ENCODE measurements at regions not wholly inside any gene's neighbourhood (a gene's known extent, or its start where the extent isn't known, plus 50 kb on each side); places are given as distances from the start of the nearest gene placed in this dataset.

DNA sequence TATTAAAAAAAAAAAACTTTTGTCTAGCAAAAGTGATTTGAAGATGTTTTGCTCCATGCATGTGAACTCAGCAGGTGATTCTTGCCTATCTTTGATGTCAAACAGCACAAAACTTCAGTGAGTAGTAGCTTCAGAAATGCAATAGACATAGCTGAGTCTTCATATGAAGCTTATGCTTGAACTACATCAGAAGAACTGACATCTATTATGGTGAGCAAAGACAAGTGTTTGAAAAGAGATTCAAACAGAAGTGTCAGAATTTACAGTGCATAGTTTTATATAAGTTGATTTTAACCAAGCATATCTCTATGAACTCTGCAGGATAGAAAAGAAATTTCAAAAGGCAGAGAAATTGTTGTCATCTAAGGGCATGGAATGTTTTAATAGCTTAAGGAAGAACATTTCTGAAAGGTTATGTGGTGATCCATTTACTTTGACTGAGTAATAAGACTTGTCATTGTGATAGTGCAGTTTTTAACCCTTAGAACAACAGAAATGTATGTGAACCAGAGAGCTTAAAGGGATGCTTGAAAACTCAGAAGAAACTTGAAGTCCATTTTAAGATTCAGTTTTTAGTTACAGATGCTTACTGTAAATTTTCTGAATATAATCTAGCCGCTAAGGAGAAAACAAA is 351.4 kb downstream of the MDFIC start:
- POLR2A ChIA-PET: no interaction called here
- Histone ChIP-seq H3K79me2 (ENCODE audit: control insufficient read depth, insufficient read depth, low read length) (no peaks in the 10 kb centered on the region), H4K20me1 (ENCODE audit: control insufficient read depth, insufficient read depth, low read length, poor library complexity, severe bottlenecking) (no peaks in the 10 kb centered on the region), H3K4me2 (replicated peaks; ENCODE audit: low read depth, low read length, poor library complexity, severe bottlenecking) (no peak overlapping the region), H3K9me3 (ENCODE audit: control extremely low read depth in 1 of 3, control insufficient read depth in 2 of 3, insufficient read depth in 1 of 3, low read length in 2 of 3) (no peaks in the 10 kb centered on the region), H2AFZ (ENCODE audit: insufficient read depth, low read depth, low read length, poor library complexity, severe bottlenecking) (no peak overlapping the region), H3K9ac (ENCODE audit: low read length) (no peak overlapping the region), H3K4me3 (ENCODE audit: control extremely low read depth in 1 of 5, extremely low read depth in 1 of 5, insufficient read depth in 1 of 5, low read depth in 2 of 5, low read length in 4 of 5) (no peak overlapping the region), H3K27me3 (replicated peaks in 1 of 4; ENCODE audit: control extremely low read depth in 1 of 4, control insufficient read depth in 3 of 4, insufficient read depth in 4 of 4, low read length in 3 of 4) (no peaks in the 10 kb centered on the region), H3K36me3 (replicated peaks in 1 of 2; ENCODE audit: control extremely low read depth in 1 of 2, control insufficient read depth in 1 of 2, extremely low read depth in 1 of 2, insufficient read depth in 2 of 2, low read length in 1 of 2) (no peaks in the 10 kb centered on the region), H3K27ac (ENCODE audit: low read length in 2 of 2) (no peak overlapping the region), H3K4me1 (ENCODE audit: control insufficient read depth in 2 of 2, insufficient read depth in 2 of 2, low read length in 2 of 2) (no peaks in the 10 kb centered on the region)
- no CpG with 5 or more reads among the region's 1 CpG for WGBS (ENCODE audit: insufficient coverage)
- CTCF ChIA-PET: no interaction called here
- ATAC-seq (ENCODE audit: low read depth) (no peak), DNase-seq (no peak)
- peaks cover 6% of the 10 kb centered on the region for H3K27me3 Mint-ChIP-seq
- H3K4me1 Mint-ChIP-seq: no peaks in the 10 kb centered on the region
- H3K27ac Mint-ChIP-seq: no peak overlapping the region
- no peak overlapping the region for H3K4me3 Mint-ChIP-seq
- TF ChIP-seq, protein P1, sequence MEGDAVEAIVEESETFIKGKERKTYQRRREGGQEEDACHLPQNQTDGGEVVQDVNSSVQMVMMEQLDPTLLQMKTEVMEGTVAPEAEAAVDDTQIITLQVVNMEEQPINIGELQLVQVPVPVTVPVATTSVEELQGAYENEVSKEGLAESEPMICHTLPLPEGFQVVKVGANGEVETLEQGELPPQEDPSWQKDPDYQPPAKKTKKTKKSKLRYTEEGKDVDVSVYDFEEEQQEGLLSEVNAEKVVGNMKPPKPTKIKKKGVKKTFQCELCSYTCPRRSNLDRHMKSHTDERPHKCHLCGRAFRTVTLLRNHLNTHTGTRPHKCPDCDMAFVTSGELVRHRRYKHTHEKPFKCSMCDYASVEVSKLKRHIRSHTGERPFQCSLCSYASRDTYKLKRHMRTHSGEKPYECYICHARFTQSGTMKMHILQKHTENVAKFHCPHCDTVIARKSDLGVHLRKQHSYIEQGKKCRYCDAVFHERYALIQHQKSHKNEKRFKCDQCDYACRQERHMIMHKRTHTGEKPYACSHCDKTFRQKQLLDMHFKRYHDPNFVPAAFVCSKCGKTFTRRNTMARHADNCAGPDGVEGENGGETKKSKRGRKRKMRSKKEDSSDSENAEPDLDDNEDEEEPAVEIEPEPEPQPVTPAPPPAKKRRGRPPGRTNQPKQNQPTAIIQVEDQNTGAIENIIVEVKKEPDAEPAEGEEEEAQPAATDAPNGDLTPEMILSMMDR (IDR thresholded peaks at IDR 0.05): no peak
- no peak for TF ChIP-seq EZH2 (IDR thresholded peaks at IDR 0.05; ENCODE audit: borderline replicate concordance, insufficient read depth, low read depth, low read length, poor library complexity, severe bottlenecking)
- intact Hi-C loops (cut with micrococcal nuclease): no loop called here
- no peaks in the 10 kb centered on the region for H3K9me3 Mint-ChIP-seq (ENCODE audit: insufficient read depth)

DNA sequence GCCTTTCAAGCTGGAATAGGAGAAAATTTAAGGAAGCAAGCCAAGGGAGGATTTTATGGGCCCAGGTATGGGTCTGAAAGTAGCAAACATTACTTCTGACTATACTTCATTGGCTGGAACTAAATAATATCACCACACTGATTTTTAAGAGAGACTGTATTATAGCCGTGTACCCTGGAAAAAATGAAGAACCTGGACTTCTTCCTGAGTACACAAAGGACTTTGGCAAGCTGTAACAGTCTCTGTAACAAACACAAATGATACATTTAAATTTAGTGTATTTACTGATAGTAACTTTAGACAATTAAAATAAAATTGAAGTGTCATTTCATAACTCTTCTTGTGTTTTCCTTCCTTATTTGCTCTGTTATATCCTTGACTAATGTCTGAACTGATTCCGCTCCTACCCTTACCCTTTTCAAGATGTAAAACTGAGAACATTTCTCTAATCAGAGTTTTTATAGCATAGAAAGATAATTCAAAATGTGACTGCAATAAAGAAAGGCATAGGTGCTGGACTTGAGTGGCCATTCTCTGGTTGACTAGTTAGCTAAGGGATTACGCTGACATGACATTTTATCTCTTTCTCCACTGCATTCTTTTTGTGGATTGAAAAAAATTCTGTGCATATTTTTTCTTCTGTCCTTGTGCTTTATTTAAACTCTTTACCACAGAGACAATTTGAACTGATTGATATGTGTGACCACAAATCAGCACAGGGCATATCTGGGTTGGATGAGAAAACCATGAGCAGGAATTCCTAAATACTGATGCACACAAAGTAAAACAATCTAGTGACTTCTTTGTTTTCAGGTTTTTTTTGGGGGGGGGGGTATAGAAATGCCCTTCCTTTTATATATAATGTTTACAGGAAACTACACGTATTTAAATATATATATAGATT is 349.7 kb downstream of the MDFIC start:
- no peaks in the 10 kb centered on the region for H3K9me3 ChIP-seq (ENCODE audit: control extremely low read depth in 1 of 3, control insufficient read depth in 2 of 3, insufficient read depth in 1 of 3, low read length in 2 of 3)
- POLR2A ChIA-PET: no interaction called here

More for the DNA sequence above, 349.7 kb downstream of the MDFIC start:
- no peak overlapping the region for H3K4me2 ChIP-seq (replicated peaks; ENCODE audit: low read depth, low read length, poor library complexity, severe bottlenecking)
- H3K27me3 ChIP-seq (replicated peaks in 1 of 4; ENCODE audit: control extremely low read depth in 1 of 4, control insufficient read depth in 3 of 4, insufficient read depth in 4 of 4, low read length in 3 of 4): no peaks in the 10 kb centered on the region
- H3K9ac ChIP-seq (ENCODE audit: low read length): no peak overlapping the region
- WGBS (ENCODE audit: insufficient coverage): no CpG with 5 or more reads among the region's 4 CpGs
- no peaks in the 10 kb centered on the region for H3K9me3 Mint-ChIP-seq (ENCODE audit: insufficient read depth)
- no peak overlapping the region for H3K4me3 Mint-ChIP-seq
- H4K20me1 ChIP-seq (ENCODE audit: control insufficient read depth, insufficient read depth, low read length, poor library complexity, severe bottlenecking): no peaks in the 10 kb centered on the region
- no peaks in the 10 kb centered on the region for H3K36me3 ChIP-seq (replicated peaks in 1 of 2; ENCODE audit: control extremely low read depth in 1 of 2, control insufficient read depth in 1 of 2, extremely low read depth in 1 of 2, insufficient read depth in 2 of 2, low read length in 1 of 2)
- no peaks in the 10 kb centered on the region for H3K4me1 ChIP-seq (ENCODE audit: control insufficient read depth in 2 of 2, insufficient read depth in 2 of 2, low read length in 2 of 2)
- TF ChIP-seq EZH2 (IDR thresholded peaks at IDR 0.05; ENCODE audit: borderline replicate concordance, insufficient read depth, low read depth, low read length, poor library complexity, severe bottlenecking): no peak
- TF ChIP-seq, protein P1 (IDR thresholded peaks at IDR 0.05): no peak
- CTCF ChIA-PET: no interaction called here
- no peak for DNase-seq
- no peaks in the 10 kb centered on the region for H3K79me2 ChIP-seq (ENCODE audit: control insufficient read depth, insufficient read depth, low read length)
- H3K27ac Mint-ChIP-seq: no peak overlapping the region
- no peak overlapping the region for H2AFZ ChIP-seq (ENCODE audit: insufficient read depth, low read depth, low read length, poor library complexity, severe bottlenecking)
- intact Hi-C loops (cut with micrococcal nuclease): no loop called here
- no peak overlapping the region for H3K4me3 ChIP-seq (ENCODE audit: control extremely low read depth in 1 of 5, extremely low read depth in 1 of 5, insufficient read depth in 1 of 5, low read depth in 2 of 5, low read length in 4 of 5)
- H3K27ac ChIP-seq (ENCODE audit: low read length in 2 of 2): no peak overlapping the region
- H3K4me1 Mint-ChIP-seq: no peaks in the 10 kb centered on the region
- peaks cover 6% of the 10 kb centered on the region for H3K27me3 Mint-ChIP-seq
- no peak for ATAC-seq (ENCODE audit: low read depth)
